A673 (cell line): ENCODE measurements at regions not wholly inside any gene's neighbourhood (a gene's known extent, or its start where the extent isn't known, plus 50 kb on each side); places are given as distances from the start of the nearest gene placed in this dataset.

Source experiments
- BruUV-seq: library from RNA; stranded (reverse); fragments of 400-500 nt; replicated peaks from 2 replicates; lab custom pipeline; 2021; lab: Mats Ljungman, UMichigan
- CTCF ChIA-PET: fragments of 300-600 bp; sonication (Branson Sonifier 250); formaldehyde crosslinking; loops from one replicate; lab custom pipeline; 2022; ENCODE audit warnings: antibody characterized with exemption; lab: Charles Lee
- POLR2A ChIA-PET: fragments of 300-600 bp; sonication (Branson Sonifier 250); formaldehyde crosslinking; loops from one replicate; lab custom pipeline; 2022; ENCODE audit warnings: antibody characterized with exemption; ENCODE audit not compliant: low non-redundant PET; lab: Charles Lee
- DNase-seq: peaks from one replicate; pipeline ENCODE4 v3.0.0-alpha.2; 2015; ENCODE audit warnings: low spot score
- H3K27ac ChIP-seq: fragments of 200-600 bp; sonication (generic); 2 replicates; pipeline ENCODE4 v1.5.1; 2016; ENCODE audit warnings: mixed run types, low read depth, mild to moderate bottlenecking, mixed read lengths, antibody characterized with exemption, low read length; ENCODE audit not compliant: poor library complexity, severe bottlenecking
- H3K27me3 ChIP-seq: fragments of 200-600 bp; sonication (generic); replicated peaks from 2 replicates; pipeline ENCODE4 v1.6.1; 2017; ENCODE audit warnings: mixed run types, low read depth, mild to moderate bottlenecking, mixed read lengths, antibody characterized with exemption, low read length; ENCODE audit not compliant: insufficient read depth, poor library complexity
- H3K36me3 ChIP-seq: fragments of 200-600 bp; sonication (generic); 2 replicates; pipeline ENCODE4 v1.6.1; 2016; ENCODE audit warnings: mixed run types, mild to moderate bottlenecking, mixed read lengths, antibody characterized with exemption, low read length; ENCODE audit not compliant: insufficient read depth, poor library complexity, severe bottlenecking
- H3K4me1 ChIP-seq: fragments of 200-600 bp; sonication (generic); 2 replicates; pipeline ENCODE4 v1.6.1; 2017; ENCODE audit warnings: mixed run types, mild to moderate bottlenecking, mixed read lengths, antibody characterized with exemption, low read length; ENCODE audit not compliant: insufficient read depth, poor library complexity, severe bottlenecking
- H3K4me3 ChIP-seq: fragments of 200-600 bp; sonication (generic); 2 replicates; pipeline ENCODE4 v1.5.1; 2016; ENCODE audit warnings: low read depth, mixed run types, mild to moderate bottlenecking, mixed read lengths, low read length; ENCODE audit not compliant: poor library complexity, severe bottlenecking
- H3K9me3 ChIP-seq: fragments of 200-600 bp; sonication (generic); 2 replicates; pipeline ENCODE4 v1.6.1; 2016; ENCODE audit warnings: mixed run types, low read depth, mild to moderate bottlenecking, mixed read lengths, antibody characterized with exemption, low read length; ENCODE audit not compliant: poor library complexity, severe bottlenecking
- EZH2 ChIP-seq: fragments of 200-600 bp; sonication (generic); IDR thresholded peaks from 2 replicates; pipeline ENCODE4 v1.6.1; 2017; ENCODE audit warnings: borderline replicate concordance, low read depth, mild to moderate bottlenecking, mixed read lengths, antibody characterized with exemption, low read length; ENCODE audit not compliant: poor library complexity, severe bottlenecking
- intact Hi-C: fragments of 100-400 bp; cut with micrococcal nuclease; formaldehyde crosslinking; loops from one replicate; pipeline ENCODE4 v1.10.0; 2022; ENCODE audit not compliant: unreplicated experiment
- TF ChIP-seq, protein P1 (sequence below): fragments of 300-800, 200-600 bp; sonication (generic); conservative IDR thresholded peaks from 2 replicates; pipeline ENCODE4 v1.5.1; 2017; ENCODE audit warnings: low read depth, mild to moderate bottlenecking, antibody characterized with exemption, low read length, moderate library complexity, mixed read lengths

- no TSS peak for BruUV-seq
- Histone ChIP-seq H3K27me3 (no peaks in the 10 kb centered on the region), H3K4me1 (no peaks in the 10 kb centered on the region), H3K36me3 (no peaks in the 10 kb centered on the region), H3K4me3 (no peak overlapping the region), H3K9me3 (no peaks in the 10 kb centered on the region), H3K27ac (no peak overlapping the region)
- POLR2A ChIA-PET: no interaction called here
- TF ChIP-seq EZH2: no peak
- TF ChIP-seq, protein P1, sequence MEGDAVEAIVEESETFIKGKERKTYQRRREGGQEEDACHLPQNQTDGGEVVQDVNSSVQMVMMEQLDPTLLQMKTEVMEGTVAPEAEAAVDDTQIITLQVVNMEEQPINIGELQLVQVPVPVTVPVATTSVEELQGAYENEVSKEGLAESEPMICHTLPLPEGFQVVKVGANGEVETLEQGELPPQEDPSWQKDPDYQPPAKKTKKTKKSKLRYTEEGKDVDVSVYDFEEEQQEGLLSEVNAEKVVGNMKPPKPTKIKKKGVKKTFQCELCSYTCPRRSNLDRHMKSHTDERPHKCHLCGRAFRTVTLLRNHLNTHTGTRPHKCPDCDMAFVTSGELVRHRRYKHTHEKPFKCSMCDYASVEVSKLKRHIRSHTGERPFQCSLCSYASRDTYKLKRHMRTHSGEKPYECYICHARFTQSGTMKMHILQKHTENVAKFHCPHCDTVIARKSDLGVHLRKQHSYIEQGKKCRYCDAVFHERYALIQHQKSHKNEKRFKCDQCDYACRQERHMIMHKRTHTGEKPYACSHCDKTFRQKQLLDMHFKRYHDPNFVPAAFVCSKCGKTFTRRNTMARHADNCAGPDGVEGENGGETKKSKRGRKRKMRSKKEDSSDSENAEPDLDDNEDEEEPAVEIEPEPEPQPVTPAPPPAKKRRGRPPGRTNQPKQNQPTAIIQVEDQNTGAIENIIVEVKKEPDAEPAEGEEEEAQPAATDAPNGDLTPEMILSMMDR: no peak
- CTCF ChIA-PET: no interaction called here
- intact Hi-C loops: no loop called here
- DNase-seq: no peak
These were observed 368.8 kb upstream of the CDH19 start for GRCh38 chr18:66972681-66973080.

DNA sequence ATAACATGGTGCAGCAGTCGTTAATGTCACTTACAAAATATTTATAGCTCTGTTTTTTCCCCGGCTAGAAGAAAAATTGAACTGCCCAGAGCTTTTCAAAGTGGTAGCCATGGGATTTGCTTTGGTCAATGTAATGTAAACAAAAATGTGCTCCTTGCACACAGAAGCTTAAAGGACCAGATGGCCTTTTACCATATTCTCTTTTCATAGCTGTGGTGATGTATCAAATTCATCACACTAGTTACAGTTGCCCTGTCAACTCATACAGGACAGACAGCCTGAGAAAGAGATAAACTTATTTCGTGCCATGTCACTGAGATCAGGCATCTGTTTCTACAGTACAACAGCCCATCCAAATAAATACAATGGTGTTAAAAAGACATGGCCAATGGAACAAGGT lies 368.1 kb upstream of the CDH19 start:
- intact Hi-C loops: no loop called here
- H3K4me1 ChIP-seq: no peaks in the 10 kb centered on the region
- CTCF ChIA-PET: no interaction called here
- H3K27me3 ChIP-seq: no peaks in the 10 kb centered on the region
- no peaks in the 10 kb centered on the region for H3K36me3 ChIP-seq
- no peak overlapping the region for H3K4me3 ChIP-seq
- no peak for DNase-seq
- H3K9me3 ChIP-seq: no peaks in the 10 kb centered on the region
- POLR2A ChIA-PET: no interaction called here
- no peak overlapping the region for H3K27ac ChIP-seq
- BruUV-seq: no TSS peak
- TF ChIP-seq, protein P1: no peak

GRCh38 chr18:66966171-66966570 lies 362.3 kb upstream of the CDH19 start:
- Histone ChIP-seq H3K9me3 (no peaks in the 10 kb centered on the region), H3K27ac (no peak overlapping the region), H3K27me3 (no peaks in the 10 kb centered on the region), H3K36me3 (no peaks in the 10 kb centered on the region), H3K4me3 (no peak overlapping the region), H3K4me1 (no peaks in the 10 kb centered on the region)
- DNase-seq: no peak
- ChIA-PET POLR2A (no interaction called here), CTCF (no interaction called here)
- intact Hi-C loops: no loop called here
- no TSS peak for BruUV-seq
- TF ChIP-seq, protein P1: no peak
- TF ChIP-seq EZH2: no peak
